Endothelial cell (in vitro differentiated cells): ENCODE measurements at regions not wholly inside any gene's neighbourhood (a gene's known extent, or its start where the extent isn't known, plus 50 kb on each side); places are given as distances from the start of the nearest gene placed in this dataset.

ENCODE experiments used
- DNase-seq: peaks from one replicate; pipeline ENCODE4 v3.0.0; 2021; ENCODE audit warnings: low spot score
- H3K27ac Mint-ChIP-seq: one replicate; pipeline ENCODE4 v1.8.0; 2021; ENCODE audit warnings: mixed read lengths, inconsistent platforms; ENCODE audit not compliant: unreplicated experiment
- H3K27me3 Mint-ChIP-seq: one replicate; pipeline ENCODE4 v1.8.0; 2021; ENCODE audit warnings: mild to moderate bottlenecking, moderate library complexity, mixed read lengths, inconsistent platforms; ENCODE audit not compliant: unreplicated experiment
- H3K36me3 Mint-ChIP-seq: one replicate; pipeline ENCODE4 v1.8.0; 2021; ENCODE audit warnings: mild to moderate bottlenecking, low read depth, mixed read lengths, inconsistent platforms; ENCODE audit not compliant: unreplicated experiment
- H3K4me1 Mint-ChIP-seq: one replicate; pipeline ENCODE4 v1.8.0; 2021; ENCODE audit warnings: mild to moderate bottlenecking, mixed read lengths, inconsistent platforms; ENCODE audit not compliant: unreplicated experiment
- H3K4me3 Mint-ChIP-seq: one replicate; pipeline ENCODE4 v1.8.0; 2021; ENCODE audit warnings: mild to moderate bottlenecking, mixed read lengths, inconsistent platforms; ENCODE audit not compliant: unreplicated experiment
- H3K9me3 Mint-ChIP-seq: one replicate; pipeline ENCODE4 v1.8.0; 2021; ENCODE audit warnings: mixed read lengths, inconsistent platforms; ENCODE audit not compliant: unreplicated experiment
- TF ChIP-seq, protein P1 (sequence below): fragments of 200-600 bp; sonication (generic); IDR thresholded peaks from one replicate; pipeline ENCODE4 v1.5.0; 2021; ENCODE audit warnings: antibody characterized with exemption; ENCODE audit not compliant: unreplicated experiment

DNA sequence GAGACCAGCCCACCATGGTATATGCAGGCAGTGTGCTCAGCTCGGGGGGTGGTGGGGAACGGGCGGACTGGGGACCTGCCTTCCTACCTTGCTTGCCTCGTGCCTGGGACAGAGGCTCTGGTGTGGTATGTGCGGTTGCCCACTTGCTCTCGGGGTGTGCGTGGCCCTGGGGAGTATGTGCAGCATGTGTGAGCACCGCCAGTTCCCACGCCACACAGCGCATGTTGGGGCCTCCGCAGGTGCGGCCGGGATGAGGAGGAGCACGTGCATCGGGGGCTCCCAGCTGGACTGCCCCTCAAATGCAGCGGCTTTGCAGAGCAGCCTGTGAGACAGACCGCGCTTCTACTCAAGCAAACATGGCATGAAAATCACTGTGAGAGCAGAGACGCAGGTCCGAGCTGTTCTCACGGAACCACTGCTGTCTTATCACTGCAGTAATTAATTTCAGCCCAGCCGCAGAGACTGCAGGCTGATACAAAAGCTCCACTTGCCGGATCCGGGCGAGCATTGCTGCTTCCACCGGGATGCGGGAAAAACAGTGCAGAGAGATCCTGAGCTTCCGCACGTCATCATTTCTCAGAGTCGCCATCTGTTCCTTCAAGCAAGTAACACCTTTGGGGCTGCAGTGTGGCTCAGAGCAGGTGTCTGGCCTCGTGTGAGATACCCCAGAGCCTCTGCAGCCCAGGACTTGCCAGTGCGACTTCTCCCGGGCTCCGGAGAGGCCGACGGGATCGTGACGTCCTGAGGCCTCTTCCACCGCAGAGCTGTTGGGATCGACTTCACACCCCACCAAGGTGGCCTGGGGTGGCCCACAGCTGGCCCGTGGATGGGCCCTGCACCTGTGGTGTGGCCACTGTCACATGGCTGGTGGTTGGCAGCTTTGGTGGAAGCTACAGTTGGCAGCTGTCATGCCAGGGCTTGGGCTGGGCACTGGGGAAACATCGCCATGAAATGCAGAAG is 92.6 kb upstream of the ACTRT2 start:
- DNase-seq: no peak
- Mint-ChIP-seq H3K9me3 (peaks cover 4% of the 10 kb centered on the region), H3K4me3 (no peak overlapping the region), H3K4me1 (no peaks in the 10 kb centered on the region), H3K27me3 (peaks cover 3% of the 10 kb centered on the region), H3K27ac (no peak overlapping the region), H3K36me3 (no peaks in the 10 kb centered on the region)
- TF ChIP-seq, protein P1, sequence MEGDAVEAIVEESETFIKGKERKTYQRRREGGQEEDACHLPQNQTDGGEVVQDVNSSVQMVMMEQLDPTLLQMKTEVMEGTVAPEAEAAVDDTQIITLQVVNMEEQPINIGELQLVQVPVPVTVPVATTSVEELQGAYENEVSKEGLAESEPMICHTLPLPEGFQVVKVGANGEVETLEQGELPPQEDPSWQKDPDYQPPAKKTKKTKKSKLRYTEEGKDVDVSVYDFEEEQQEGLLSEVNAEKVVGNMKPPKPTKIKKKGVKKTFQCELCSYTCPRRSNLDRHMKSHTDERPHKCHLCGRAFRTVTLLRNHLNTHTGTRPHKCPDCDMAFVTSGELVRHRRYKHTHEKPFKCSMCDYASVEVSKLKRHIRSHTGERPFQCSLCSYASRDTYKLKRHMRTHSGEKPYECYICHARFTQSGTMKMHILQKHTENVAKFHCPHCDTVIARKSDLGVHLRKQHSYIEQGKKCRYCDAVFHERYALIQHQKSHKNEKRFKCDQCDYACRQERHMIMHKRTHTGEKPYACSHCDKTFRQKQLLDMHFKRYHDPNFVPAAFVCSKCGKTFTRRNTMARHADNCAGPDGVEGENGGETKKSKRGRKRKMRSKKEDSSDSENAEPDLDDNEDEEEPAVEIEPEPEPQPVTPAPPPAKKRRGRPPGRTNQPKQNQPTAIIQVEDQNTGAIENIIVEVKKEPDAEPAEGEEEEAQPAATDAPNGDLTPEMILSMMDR: no peak

GRCh38 chr1:2929335-2929734 is 91.9 kb upstream of the ACTRT2 start:
- no peaks in the 10 kb centered on the region for H3K4me1 Mint-ChIP-seq
- no peak overlapping the region for H3K27ac Mint-ChIP-seq
- peaks cover 3% of the 10 kb centered on the region for H3K27me3 Mint-ChIP-seq
- peaks cover 4% of the 10 kb centered on the region for H3K9me3 Mint-ChIP-seq
- no peak overlapping the region for H3K4me3 Mint-ChIP-seq
- DNase-seq: no peak
- no peaks in the 10 kb centered on the region for H3K36me3 Mint-ChIP-seq
- TF ChIP-seq, protein P1: no peak

DNA sequence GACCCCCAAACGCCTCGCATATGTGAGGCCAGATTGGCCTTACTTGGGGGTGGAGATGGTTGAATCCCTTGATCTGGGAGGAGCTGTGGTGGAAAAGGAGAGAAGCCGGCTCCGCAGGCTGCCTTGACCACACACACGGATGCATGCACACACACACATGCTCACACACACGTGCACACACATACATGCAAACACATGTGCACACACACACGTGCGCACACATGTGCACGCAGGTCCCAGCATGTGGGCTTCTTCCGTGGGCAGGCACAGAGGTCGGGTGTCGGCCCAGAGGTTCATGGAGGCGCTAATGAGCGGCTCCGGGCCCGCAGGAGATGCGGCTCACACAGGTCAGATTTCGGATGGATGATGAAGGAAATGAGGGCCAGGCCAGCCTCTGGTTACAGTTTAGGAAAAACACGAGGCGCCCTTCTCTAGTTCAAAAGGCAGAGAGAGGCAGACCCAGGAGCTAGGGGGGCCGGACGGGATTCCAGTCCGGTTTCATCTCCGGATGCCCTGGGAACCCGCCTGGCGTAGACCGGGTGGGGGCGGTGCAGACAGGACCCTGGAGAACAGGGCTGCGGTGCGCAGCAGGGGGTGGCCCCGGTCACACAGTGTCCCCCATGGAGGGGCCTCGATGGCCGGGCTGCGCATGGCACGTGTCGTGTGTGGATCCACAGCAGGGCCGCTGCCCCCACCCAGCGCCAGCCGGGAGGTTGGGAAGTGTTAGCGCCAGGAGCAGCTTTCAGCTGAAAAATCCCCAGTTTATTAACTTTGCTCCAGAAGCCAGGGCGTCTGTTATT is 91.1 kb upstream of the ACTRT2 start:
- Mint-ChIP-seq H3K4me3 (no peak overlapping the region), H3K27ac (no peak overlapping the region)
- no peak for DNase-seq

DNA sequence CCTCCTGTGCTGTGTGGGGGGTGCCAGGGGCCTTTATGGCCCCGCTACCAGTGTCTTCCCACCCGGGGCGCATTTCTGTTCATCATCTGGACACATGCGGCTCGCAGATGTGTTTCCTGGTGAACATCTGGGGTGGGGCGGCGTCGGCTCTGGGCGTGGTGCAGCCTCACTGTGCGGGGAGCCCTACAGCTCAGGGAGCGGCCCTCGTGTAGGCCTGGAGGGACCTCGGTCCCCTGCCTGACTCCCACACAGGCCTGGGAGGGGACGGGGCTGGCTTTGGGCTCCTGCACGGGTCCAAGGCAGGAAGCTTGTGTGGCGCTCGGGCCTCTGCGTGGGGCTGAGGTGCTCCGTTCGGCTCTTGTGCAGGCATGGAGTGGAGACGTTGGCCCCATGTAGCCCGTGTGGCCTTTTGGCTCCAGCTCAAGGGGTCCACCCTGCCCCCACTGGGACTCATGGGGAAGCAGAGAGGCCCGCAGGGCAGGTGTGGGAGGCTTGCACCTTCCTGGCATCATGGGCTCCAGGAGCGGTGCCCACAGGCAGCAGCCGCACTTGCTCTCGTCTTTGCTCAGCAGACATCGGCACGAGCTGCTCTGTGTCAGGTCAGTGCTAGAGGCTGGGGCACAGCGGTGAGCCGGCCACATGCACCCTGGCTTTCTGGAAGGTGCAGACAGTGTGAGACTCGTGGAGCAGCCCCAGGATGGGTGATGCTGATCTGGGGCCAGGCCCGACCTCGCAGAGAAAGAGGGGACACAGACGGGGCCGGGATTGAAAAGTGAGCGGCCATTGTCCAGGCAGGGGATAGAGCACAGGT is 90.1 kb upstream of the ACTRT2 start:
- Mint-ChIP-seq H3K36me3 (no peaks in the 10 kb centered on the region), H3K27me3 (peaks cover 4% of the 10 kb centered on the region), H3K27ac (no peak overlapping the region), H3K9me3 (no peaks in the 10 kb centered on the region), H3K4me1 (no peaks in the 10 kb centered on the region), H3K4me3 (no peak overlapping the region)
- TF ChIP-seq, protein P1: no peak
- DNase-seq: no peak

More for the DNA sequence above, 91.1 kb upstream of the ACTRT2 start:
- Mint-ChIP-seq H3K4me1 (no peaks in the 10 kb centered on the region), H3K9me3 (no peaks in the 10 kb centered on the region), H3K36me3 (no peaks in the 10 kb centered on the region), H3K27me3 (peaks cover 4% of the 10 kb centered on the region)
- TF ChIP-seq, protein P1: no peak
